ENCODE measurements at regions not wholly inside any gene's neighbourhood (a gene's known extent, or its start where the extent isn't known, plus 50 kb on each side); places are given as distances from the start of the nearest gene placed in this dataset.

DNA sequence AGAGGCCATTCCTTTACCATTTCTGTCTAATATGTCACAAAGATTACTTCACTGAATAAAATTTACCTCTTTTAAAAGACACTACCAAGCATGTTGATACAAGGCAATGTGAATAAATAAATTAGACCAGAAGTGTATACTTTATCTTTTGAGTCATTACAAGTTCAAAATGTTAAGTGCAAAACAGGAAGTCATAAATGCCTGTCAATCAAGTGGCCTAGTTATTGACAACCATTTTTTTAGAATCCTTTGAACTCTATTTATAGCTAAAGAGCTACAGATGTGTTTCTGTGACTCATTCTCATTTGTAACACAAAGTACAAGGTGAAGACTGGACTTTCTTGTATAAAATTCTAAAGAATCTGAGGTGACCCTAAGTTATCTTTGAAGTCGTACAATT, 602.7 kb upstream of the SEMA6A start (continued):
- no peak for TF ChIP-seq ZNF331 (CRISPR knock-in tag; IDR thresholded peaks at IDR 0.05; ENCODE audit: low read depth)
- no peak for TF ChIP-seq EZH2phosphoT487 (IDR thresholded peaks at IDR 0.05; ENCODE audit: unreplicated experiment)
- TF ChIP-seq STAT1 (IDR thresholded peaks at IDR 0.05; ENCODE audit: unreplicated experiment): no peak

DNA sequence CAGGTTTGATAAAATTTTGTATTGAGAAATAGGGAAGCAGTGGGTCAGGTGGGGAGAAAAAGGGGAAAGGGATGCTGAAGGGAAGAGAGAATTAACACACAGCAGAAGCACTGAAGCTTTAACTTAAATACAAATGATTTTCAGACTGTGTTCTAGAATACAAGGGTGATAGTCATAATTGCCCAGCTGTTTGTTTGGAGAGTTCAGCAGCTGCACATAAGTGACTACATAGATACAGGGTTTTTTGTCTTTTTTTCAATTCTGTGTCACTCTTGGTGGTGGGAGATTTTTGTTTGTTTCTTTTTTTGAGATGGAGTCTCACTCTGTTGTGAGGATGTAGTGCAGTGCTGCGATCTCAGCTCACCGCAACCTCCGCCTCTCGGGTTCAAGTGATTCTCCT, 590.4 kb upstream of the SEMA6A start:
- no peaks in the 10 kb centered on the region for H3K36me3 ChIP-seq (ENCODE audit: insufficient read depth)
- no peaks in the 10 kb centered on the region for H3K27me3 ChIP-seq (ENCODE audit: insufficient read depth)
- H2AFZ ChIP-seq: no peak overlapping the region
- no peaks in the 10 kb centered on the region for H4K20me1 ChIP-seq (replicated peaks; ENCODE audit: insufficient read depth)
- Mint-ChIP-seq H3K9me3 (no peaks in the 10 kb centered on the region), H3K4me3 (no peak overlapping the region), H3K36me3 (ENCODE audit: low read depth) (no peaks in the 10 kb centered on the region), H3K4me1 (peaks cover 24% of the 10 kb centered on the region; the same call in 2 of the 3 replicates), H3K27me3 (ENCODE audit: insufficient read depth, low read depth, poor library complexity) (peaks cover 4% of the 10 kb centered on the region), H3K27ac (no peak overlapping the region; the same call in 1 of the 2 replicates)
- TF ChIP-seq, protein P1, sequence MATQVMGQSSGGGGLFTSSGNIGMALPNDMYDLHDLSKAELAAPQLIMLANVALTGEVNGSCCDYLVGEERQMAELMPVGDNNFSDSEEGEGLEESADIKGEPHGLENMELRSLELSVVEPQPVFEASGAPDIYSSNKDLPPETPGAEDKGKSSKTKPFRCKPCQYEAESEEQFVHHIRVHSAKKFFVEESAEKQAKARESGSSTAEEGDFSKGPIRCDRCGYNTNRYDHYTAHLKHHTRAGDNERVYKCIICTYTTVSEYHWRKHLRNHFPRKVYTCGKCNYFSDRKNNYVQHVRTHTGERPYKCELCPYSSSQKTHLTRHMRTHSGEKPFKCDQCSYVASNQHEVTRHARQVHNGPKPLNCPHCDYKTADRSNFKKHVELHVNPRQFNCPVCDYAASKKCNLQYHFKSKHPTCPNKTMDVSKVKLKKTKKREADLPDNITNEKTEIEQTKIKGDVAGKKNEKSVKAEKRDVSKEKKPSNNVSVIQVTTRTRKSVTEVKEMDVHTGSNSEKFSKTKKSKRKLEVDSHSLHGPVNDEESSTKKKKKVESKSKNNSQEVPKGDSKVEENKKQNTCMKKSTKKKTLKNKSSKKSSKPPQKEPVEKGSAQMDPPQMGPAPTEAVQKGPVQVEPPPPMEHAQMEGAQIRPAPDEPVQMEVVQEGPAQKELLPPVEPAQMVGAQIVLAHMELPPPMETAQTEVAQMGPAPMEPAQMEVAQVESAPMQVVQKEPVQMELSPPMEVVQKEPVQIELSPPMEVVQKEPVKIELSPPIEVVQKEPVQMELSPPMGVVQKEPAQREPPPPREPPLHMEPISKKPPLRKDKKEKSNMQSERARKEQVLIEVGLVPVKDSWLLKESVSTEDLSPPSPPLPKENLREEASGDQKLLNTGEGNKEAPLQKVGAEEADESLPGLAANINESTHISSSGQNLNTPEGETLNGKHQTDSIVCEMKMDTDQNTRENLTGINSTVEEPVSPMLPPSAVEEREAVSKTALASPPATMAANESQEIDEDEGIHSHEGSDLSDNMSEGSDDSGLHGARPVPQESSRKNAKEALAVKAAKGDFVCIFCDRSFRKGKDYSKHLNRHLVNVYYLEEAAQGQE (IDR thresholded peaks at IDR 0.05; ENCODE audit: unreplicated experiment): no peak
- TF ChIP-seq EZH2phosphoT487 (IDR thresholded peaks at IDR 0.05; ENCODE audit: unreplicated experiment) (no peak), JUNB (IDR thresholded peaks at IDR 0.05; ENCODE audit: unreplicated experiment) (no peak), NANOG (IDR thresholded peaks at IDR 0.05; ENCODE audit: borderline replicate concordance) (no peak), EZH2 (IDR thresholded peaks at IDR 0.05; ENCODE audit: low read depth, unreplicated experiment) (no peak), CREB1 (CRISPR knock-in tag; IDR thresholded peaks at IDR 0.05; ENCODE audit: low read depth) (no peak)
- TF ChIP-seq, protein P2, sequence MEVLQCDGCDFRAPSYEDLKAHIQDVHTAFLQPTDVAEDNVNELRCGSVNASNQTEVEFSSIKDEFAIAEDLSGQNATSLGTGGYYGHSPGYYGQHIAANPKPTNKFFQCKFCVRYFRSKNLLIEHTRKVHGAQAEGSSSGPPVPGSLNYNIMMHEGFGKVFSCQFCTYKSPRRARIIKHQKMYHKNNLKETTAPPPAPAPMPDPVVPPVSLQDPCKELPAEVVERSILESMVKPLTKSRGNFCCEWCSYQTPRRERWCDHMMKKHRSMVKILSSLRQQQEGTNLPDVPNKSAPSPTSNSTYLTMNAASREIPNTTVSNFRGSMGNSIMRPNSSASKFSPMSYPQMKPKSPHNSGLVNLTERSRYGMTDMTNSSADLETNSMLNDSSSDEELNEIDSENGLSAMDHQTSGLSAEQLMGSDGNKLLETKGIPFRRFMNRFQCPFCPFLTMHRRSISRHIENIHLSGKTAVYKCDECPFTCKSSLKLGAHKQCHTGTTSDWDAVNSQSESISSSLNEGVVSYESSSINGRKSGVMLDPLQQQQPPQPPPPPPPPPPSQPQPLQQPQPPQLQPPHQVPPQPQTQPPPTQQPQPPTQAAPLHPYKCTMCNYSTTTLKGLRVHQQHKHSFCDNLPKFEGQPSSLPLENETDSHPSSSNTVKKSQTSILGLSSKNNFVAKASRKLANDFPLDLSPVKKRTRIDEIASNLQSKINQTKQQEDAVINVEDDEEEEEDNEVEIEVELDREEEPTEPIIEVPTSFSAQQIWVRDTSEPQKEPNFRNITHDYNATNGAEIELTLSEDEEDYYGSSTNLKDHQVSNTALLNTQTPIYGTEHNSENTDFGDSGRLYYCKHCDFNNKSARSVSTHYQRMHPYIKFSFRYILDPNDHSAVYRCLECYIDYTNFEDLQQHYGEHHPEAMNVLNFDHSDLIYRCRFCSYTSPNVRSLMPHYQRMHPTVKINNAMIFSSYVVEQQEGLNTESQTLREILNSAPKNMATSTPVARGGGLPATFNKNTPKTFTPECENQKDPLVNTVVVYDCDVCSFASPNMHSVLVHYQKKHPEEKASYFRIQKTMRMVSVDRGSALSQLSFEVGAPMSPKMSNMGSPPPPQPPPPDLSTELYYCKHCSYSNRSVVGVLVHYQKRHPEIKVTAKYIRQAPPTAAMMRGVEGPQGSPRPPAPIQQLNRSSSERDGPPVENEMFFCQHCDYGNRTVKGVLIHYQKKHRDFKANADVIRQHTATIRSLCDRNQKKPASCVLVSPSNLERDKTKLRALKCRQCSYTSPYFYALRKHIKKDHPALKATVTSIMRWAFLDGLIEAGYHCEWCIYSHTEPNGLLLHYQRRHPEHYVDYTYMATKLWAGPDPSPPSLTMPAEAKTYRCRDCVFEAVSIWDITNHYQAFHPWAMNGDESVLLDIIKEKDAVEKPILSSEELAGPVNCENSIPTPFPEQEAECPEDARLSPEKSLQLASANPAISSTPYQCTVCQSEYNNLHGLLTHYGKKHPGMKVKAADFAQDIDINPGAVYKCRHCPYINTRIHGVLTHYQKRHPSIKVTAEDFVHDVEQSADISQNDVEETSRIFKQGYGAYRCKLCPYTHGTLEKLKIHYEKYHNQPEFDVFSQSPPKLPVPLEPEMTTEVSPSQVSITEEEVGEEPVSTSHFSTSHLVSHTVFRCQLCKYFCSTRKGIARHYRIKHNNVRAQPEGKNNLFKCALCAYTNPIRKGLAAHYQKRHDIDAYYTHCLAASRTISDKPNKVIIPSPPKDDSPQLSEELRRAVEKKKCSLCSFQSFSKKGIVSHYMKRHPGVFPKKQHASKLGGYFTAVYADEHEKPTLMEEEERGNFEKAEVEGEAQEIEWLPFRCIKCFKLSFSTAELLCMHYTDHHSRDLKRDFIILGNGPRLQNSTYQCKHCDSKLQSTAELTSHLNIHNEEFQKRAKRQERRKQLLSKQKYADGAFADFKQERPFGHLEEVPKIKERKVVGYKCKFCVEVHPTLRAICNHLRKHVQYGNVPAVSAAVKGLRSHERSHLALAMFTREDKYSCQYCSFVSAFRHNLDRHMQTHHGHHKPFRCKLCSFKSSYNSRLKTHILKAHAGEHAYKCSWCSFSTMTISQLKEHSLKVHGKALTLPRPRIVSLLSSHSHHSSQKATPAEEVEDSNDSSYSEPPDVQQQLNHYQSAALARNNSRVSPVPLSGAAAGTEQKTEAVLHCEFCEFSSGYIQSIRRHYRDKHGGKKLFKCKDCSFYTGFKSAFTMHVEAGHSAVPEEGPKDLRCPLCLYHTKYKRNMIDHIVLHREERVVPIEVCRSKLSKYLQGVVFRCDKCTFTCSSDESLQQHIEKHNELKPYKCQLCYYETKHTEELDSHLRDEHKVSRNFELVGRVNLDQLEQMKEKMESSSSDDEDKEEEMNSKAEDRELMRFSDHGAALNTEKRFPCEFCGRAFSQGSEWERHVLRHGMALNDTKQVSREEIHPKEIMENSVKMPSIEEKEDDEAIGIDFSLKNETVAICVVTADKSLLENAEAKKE (CRISPR knock-in tag; IDR thresholded peaks at IDR 0.05): no peak
- H3K9me2 ChIP-seq (ENCODE audit: insufficient read depth): no peaks in the 10 kb centered on the region
- H3F3A ChIP-seq (replicated peaks; ENCODE audit: low read depth): no peaks in the 10 kb centered on the region
- no peaks in the 10 kb centered on the region for H3K79me2 ChIP-seq (replicated peaks; ENCODE audit: insufficient read depth)
- ATAC-seq: no peak
- H3K4me3 ChIP-seq: no peak overlapping the region
- DNase-seq (ENCODE audit: low spot score): no peak
- H3K4me1 ChIP-seq (ENCODE audit: insufficient read depth): peaks cover 10% of the 10 kb centered on the region
- H3K4me2 ChIP-seq: no peak overlapping the region
- no peak overlapping the region for H3K27ac ChIP-seq (ENCODE audit: low read depth)

Measured in GM23338 (cell line).